K562 (cell line): ENCODE measurements at regions not wholly inside any gene's neighbourhood (a gene's known extent, or its start where the extent isn't known, plus 50 kb on each side); places are given as distances from the start of the nearest gene placed in this dataset.

Experiments used
- ATAC-seq: fragments of 200-7000 bp; cut with Tn5 transposase; 3 replicates; pipeline ENCODE4 v1.9.1; 2020; ENCODE audit warnings: moderate library complexity
- BruUV-seq: library from RNA; stranded (reverse); fragments of 400-500 nt; replicated peaks from 2 replicates; lab custom pipeline; 2021; lab: Mats Ljungman, UMichigan
- CTCF ChIA-PET: fragments of 300-600 bp; formaldehyde crosslinking; extraction: SDS; loops from one replicate; lab custom pipeline; 2021; ENCODE audit warnings: low intra/inter-chr PET ratio; lab: Yijun Ruan, JAX
- POLR2A ChIA-PET: fragments of 300-600, 350-650 bp; sonication (Branson Sonifier 250); formaldehyde crosslinking; extraction: SDS; loops from one replicate; lab custom pipeline; 2021; ENCODE audit warnings: antibody characterized with exemption, inconsistent platforms; lab: Yijun Ruan, JAX
- DNase-seq, 4 experiments: peaks; one replicate each; pipeline versions ENCODE4 v3.0.0 to v3.0.0-alpha.2; 2011 to 2018; ENCODE audit warnings: low spot score in 3 of 4, mixed read lengths in 3 of 4; ENCODE audit errors: extremely low read depth in 1 of 4
- FAIRE-seq: peaks from 2 replicates; lab custom pipeline; 2011; peaks lifted over from hg19 to GRCh38; lab: Jason Lieb, UNC
- H2AFZ ChIP-seq: 2 replicates; pipeline ENCODE4 v1.6.0; 2011; ENCODE audit warnings: low read depth, low read length, control low read depth, inconsistent platforms
- H3K27ac ChIP-seq: fragments of 200-600 bp; 3 replicates; pipeline ENCODE4 v1.8.0; 2011; ENCODE audit warnings: low read depth, mild to moderate bottlenecking, control low read depth, inconsistent platforms, low read length, moderate library complexity, mixed read lengths; ENCODE audit errors: extremely low read depth
- H3K27me3 ChIP-seq, 2 experiments: fragments of 300-600 bp in 1 of 2; 2 replicates in 1 of 2; 3 replicates in 1 of 2; pipeline versions ENCODE4 v1.6.0 to v1.8.0; 2011; ENCODE audit warnings: inconsistent platforms in 2 of 2, low read length in 2 of 2, mild to moderate bottlenecking in 1 of 2, mixed read lengths in 1 of 2, moderate library complexity in 1 of 2; ENCODE audit not compliant: control insufficient read depth in 2 of 2, insufficient read depth in 2 of 2
- H3K36me3 ChIP-seq: fragments of 300-600 bp; 3 replicates; pipeline ENCODE4 v1.8.0; 2011; ENCODE audit warnings: mild to moderate bottlenecking, low read length, inconsistent platforms; ENCODE audit not compliant: control insufficient read depth, insufficient read depth
- H3K4me1 ChIP-seq, 2 experiments: fragments of 200-600 bp in 1 of 2; replicated peaks in 1 of 2; 2 replicates in 1 of 2; 3 replicates in 1 of 2; pipeline versions ENCODE4 v1.5.1 to v1.8.0; 2011; ENCODE audit warnings: inconsistent platforms in 2 of 2, low read length in 2 of 2, mild to moderate bottlenecking in 1 of 2, mixed read lengths in 1 of 2, moderate library complexity in 1 of 2; ENCODE audit not compliant: control insufficient read depth in 2 of 2, insufficient read depth in 2 of 2
- H3K4me2 ChIP-seq: 2 replicates; pipeline ENCODE4 v1.6.1; 2011; ENCODE audit warnings: low read length, control low read depth, inconsistent platforms, mixed read lengths; ENCODE audit not compliant: insufficient read depth
- H3K4me3 ChIP-seq: fragments of 200-600 bp; sonication (generic), shearing (Covaris generic); 2 replicates; pipeline ENCODE4 v1.5.1; 2016; ENCODE audit warnings: control low read depth, inconsistent platforms
- H3K79me2 ChIP-seq: fragments of 200-600 bp; 3 replicates; pipeline ENCODE4 v1.8.0; 2011; ENCODE audit warnings: low read length, inconsistent platforms; ENCODE audit not compliant: control insufficient read depth, insufficient read depth
- H3K9ac ChIP-seq, 2 experiments: 2 replicates each; pipeline versions ENCODE4 v1.6.0 to v1.6.1; 2011; ENCODE audit warnings: low read depth in 2 of 2, low read length in 2 of 2, control low read depth in 1 of 2, inconsistent platforms in 1 of 2, mild to moderate bottlenecking in 1 of 2, mixed read lengths in 1 of 2; ENCODE audit not compliant: insufficient read depth in 1 of 2
- H3K9me1 ChIP-seq: one replicate; pipeline ENCODE4 v1.6.0; 2011; ENCODE audit warnings: inconsistent platforms, mild to moderate bottlenecking, low read length, moderate library complexity; ENCODE audit not compliant: control insufficient read depth, insufficient read depth
- H3K9me3 ChIP-seq: replicated peaks from 2 replicates; pipeline ENCODE4 v1.5.1; 2011; ENCODE audit warnings: low read depth, low read length, inconsistent platforms; ENCODE audit not compliant: control insufficient read depth, insufficient read depth
- H4K20me1 ChIP-seq: replicated peaks from 2 replicates; pipeline ENCODE4 v1.6.1; 2011; ENCODE audit warnings: low read length, inconsistent platforms, mixed read lengths; ENCODE audit not compliant: control insufficient read depth, insufficient read depth
- EGR1 ChIP-seq: fragments of 450-650 bp; conservative IDR thresholded peaks from 2 replicates; pipeline ENCODE4 v1.6.1; 2017; ENCODE audit warnings: mild to moderate bottlenecking
- HMGN3 ChIP-seq: IDR thresholded peaks from 2 replicates; pipeline ENCODE4 v1.6.1; 2011; ENCODE audit warnings: borderline replicate concordance, low read depth, mild to moderate bottlenecking, mixed read lengths, low read length; ENCODE audit not compliant: insufficient read length; ENCODE audit errors: extremely low read depth
- NCOA2 ChIP-seq, 2 experiments: fragments of 450-650 bp; IDR thresholded peaks; 2 replicates each; pipeline ENCODE4 v1.6.1; 2018; ENCODE audit warnings: mild to moderate bottlenecking in 2 of 2, moderate library complexity in 1 of 2; ENCODE audit not compliant: partially characterized antibody in 2 of 2
- NR1H2 ChIP-seq: sonication (generic); formaldehyde crosslinking; IDR thresholded peaks from 2 replicates; pipeline ENCODE4 v1.4.0; 2020; ENCODE audit warnings: mild to moderate bottlenecking, missing genetic modification reagents
- RAD21 ChIP-seq, 2 experiments: fragments of 250-450 bp in 1 of 2; fragments of 450-650 bp in 1 of 2; sonication (Bioruptor Pico) in 1 of 2; formaldehyde crosslinking in 1 of 2; IDR thresholded peaks in 1 of 2; conservative IDR thresholded peaks in 1 of 2; 2 replicates each; pipeline versions ENCODE4 v1.4.0 to v1.8.0; 2020 to 2022; ENCODE audit warnings: mild to moderate bottlenecking in 2 of 2, moderate library complexity in 1 of 2
- SUPT5H ChIP-seq: fragments of 450-650 bp; IDR thresholded peaks from 2 replicates; pipeline ENCODE4 v1.6.1; 2016
- TAF7 ChIP-seq: fragments of 450-650 bp; IDR thresholded peaks from 2 replicates; pipeline ENCODE4 v1.6.1; 2016; ENCODE audit warnings: missing genetic modification characterization, missing compliant biosample characterization
- TBP ChIP-seq: optimal IDR thresholded peaks from 2 replicates; pipeline ENCODE3; 2011; ENCODE audit warnings: low read depth, low read length, improper control_type of control experiment
- ZNF217 ChIP-seq: sonication (generic); formaldehyde crosslinking; IDR thresholded peaks from 2 replicates; pipeline ENCODE4 v1.8.0; 2022; ENCODE audit warnings: mild to moderate bottlenecking, missing genetic modification reagents
- ZNF766 ChIP-seq: fragments of 200-800 bp; sonication (Bioruptor generic); conservative IDR thresholded peaks from 2 replicates; pipeline ENCODE4 v1.6.1; 2016; ENCODE audit warnings: missing genetic modification characterization, missing compliant biosample characterization
- WGBS: fragments of 100-300 bp; shearing (Covaris generic); methylation state at CpG from one replicate; pipeline ENCODE4 v1.1.6; 2016; ENCODE audit warnings: low coverage, mixed read lengths; ENCODE audit not compliant: insufficient coverage; ENCODE audit errors: missing lambda C conversion rate; 5-methylcytosine and 5-hydroxymethylcytosine counted together
- in situ Hi-C: fragments of 300-500 bp; cut with MboI; formaldehyde crosslinking; loops from 4 replicates; pipeline ENCODE4 v1.15.0; 2018; ENCODE audit warnings: inconsistent platforms, mixed read lengths
- intact Hi-C: fragments of 100-400 bp; cut with micrococcal nuclease; formaldehyde crosslinking; loops from 2 replicates; pipeline ENCODE4 v1.14.2; 2022
- TF ChIP-seq, protein P1 (sequence below): fragments of 250-450 bp; sonication (Bioruptor Pico); IDR thresholded peaks from 2 replicates; pipeline ENCODE4 v1.4.0; 2020; ENCODE audit warnings: mild to moderate bottlenecking, moderate library complexity
- TF ChIP-seq, protein P2 (sequence below): fragments of 250-450 bp; sonication (Bioruptor Pico); IDR thresholded peaks from 2 replicates; pipeline ENCODE4 v1.4.0; 2020
- TF ChIP-seq, protein P3 (sequence below): sonication (generic); IDR thresholded peaks from 2 replicates; pipeline ENCODE4 v1.6.1; 2016

DNA sequence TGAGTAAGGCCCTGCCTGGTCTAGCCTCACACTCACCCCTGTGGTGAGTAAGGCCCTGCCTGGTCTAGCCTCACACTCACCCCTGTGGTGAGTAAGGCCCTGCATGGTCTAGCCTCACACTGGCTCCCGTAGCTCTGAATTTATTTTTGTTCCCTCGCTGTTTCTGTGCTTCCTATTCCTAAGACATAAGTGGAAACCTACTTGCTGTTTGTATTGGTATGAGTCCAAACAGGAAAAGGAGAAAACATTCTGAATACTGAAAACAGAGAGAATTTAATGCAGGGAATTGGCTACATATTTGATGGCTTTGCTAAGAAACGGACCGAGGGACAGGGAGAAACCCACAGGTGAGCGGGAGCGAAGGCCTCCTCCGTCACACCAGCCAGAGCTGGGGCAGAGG, 267.8 kb downstream of the FOXL1 start:
- Histone ChIP-seq H3K36me3 (no peaks in the 10 kb centered on the region), H3K4me1 (no peaks in the 10 kb centered on the region), H3K27ac (no peak overlapping the region), H3K4me2 (no peak overlapping the region), H2AFZ (no peak overlapping the region), H3K79me2 (no peaks in the 10 kb centered on the region), H3K9me3 (0 out of 2 replicates have a peak, but pooled peaks cover 2% of the 10 kb centered on the region), H3K4me3 (no peak overlapping the region), H3K27me3 (peaks cover 0 to 22% of the 10 kb centered on the region in 2 experiments; a peak in 2 of 5 replicates), H4K20me1 (no peaks in the 10 kb centered on the region), H3K9me1 (no peaks in the 10 kb centered on the region), H3K9ac (no peak overlapping the region)
- FAIRE-seq (no peak), DNase-seq (no peak), ATAC-seq (no peak)
- 0% methylated on average over 7 of the region's 7 CpGs for WGBS
- CTCF ChIA-PET = no interaction called here
- no peak for TF ChIP-seq EGR1
- no TSS peak for BruUV-seq
- POLR2A ChIA-PET = interaction anchor here (0.6 kb wide), 1 partner anchor 255 kb away, joined by 3 read pairs; no protein-coding TSS in a partner anchor
- intact Hi-C loops (no loop called here), in situ Hi-C loops (no loop called here)

DNA sequence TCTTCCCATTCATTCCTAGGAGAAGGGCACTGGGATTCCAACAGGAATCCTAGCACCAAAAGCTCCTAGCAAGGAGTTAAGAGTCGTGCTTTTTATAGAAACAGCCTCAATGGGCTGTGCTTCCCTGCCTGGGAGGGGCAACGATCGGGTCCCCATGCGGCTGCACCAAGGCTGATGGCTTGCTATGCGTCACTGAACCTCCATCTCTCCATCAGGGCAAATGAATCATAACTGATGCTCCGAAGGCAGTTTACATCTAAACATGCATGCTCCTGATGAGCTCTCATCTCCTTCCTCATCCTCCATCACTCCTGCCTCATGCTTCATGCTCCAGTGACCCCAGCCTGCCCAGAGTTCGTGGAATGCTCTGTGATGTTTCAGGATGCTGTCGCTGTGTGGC, 270.5 kb downstream of the FOXL1 start:
- Histone ChIP-seq H3K9me3 (0 out of 2 replicates have a peak, but pooled peaks cover 1% of the 10 kb centered on the region), H3K27ac (no peak overlapping the region), H2AFZ (no peak overlapping the region), H3K79me2 (no peaks in the 10 kb centered on the region), H3K4me3 (no peak overlapping the region), H3K4me2 (no peak overlapping the region), H3K4me1 (no peaks in the 10 kb centered on the region), H4K20me1 (no peaks in the 10 kb centered on the region; the same call in 1 of the 2 replicates), H3K36me3 (no peaks in the 10 kb centered on the region), H3K9ac (no peak overlapping the region), H3K9me1 (no peaks in the 10 kb centered on the region), H3K27me3 (peaks cover 0 to 19% of the 10 kb centered on the region in 2 experiments; a peak in 2 of 5 replicates)
- ChIA-PET POLR2A (no interaction called here), CTCF (no interaction called here)
- 0% methylated on average over 8 of the region's 8 CpGs for WGBS
- no peak for DNase-seq
- intact Hi-C loops (no loop called here), in situ Hi-C loops (no loop called here)
- no peak for ATAC-seq
- FAIRE-seq = no peak
- BruUV-seq = no TSS peak
- TF ChIP-seq, protein P1, sequence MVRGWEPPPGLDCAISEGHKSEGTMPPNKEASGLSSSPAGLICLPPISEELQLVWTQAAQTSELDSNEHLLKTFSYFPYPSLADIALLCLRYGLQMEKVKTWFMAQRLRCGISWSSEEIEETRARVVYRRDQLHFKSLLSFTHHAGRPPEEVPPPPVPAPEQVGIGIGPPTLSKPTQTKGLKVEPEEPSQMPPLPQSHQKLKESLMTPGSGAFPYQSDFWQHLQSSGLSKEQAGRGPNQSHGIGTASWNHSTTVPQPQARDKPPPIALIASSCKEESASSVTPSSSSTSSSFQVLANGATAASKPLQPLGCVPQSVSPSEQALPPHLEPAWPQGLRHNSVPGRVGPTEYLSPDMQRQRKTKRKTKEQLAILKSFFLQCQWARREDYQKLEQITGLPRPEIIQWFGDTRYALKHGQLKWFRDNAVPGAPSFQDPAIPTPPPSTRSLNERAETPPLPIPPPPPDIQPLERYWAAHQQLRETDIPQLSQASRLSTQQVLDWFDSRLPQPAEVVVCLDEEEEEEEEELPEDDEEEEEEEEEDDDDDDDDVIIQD = no peak
- no peak for TF ChIP-seq ZNF217 (CRISPR knock-in tag)
- TF ChIP-seq NR1H2 (CRISPR knock-in tag) = no peak
- no peak for TF ChIP-seq ZNF766
- TF ChIP-seq TBP = no peak
- no peak for TF ChIP-seq NCOA2 (IDR thresholded peaks at IDR 0.05; ENCODE audit: partially characterized antibody in 2 of 2)
- TF ChIP-seq, protein P2, sequence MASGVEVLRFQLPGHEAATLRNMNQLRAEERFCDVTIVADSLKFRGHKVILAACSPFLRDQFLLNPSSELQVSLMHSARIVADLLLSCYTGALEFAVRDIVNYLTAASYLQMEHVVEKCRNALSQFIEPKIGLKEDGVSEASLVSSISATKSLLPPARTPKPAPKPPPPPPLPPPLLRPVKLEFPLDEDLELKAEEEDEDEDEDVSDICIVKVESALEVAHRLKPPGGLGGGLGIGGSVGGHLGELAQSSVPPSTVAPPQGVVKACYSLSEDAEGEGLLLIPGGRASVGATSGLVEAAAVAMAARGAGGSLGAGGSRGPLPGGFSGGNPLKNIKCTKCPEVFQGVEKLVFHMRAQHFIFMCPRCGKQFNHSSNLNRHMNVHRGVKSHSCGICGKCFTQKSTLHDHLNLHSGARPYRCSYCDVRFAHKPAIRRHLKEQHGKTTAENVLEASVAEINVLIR (CRISPR knock-in tag) = no peak
- no peak for TF ChIP-seq TAF7 (tag)
- no peak for TF ChIP-seq RAD21 (CRISPR knock-in tag; conservative IDR thresholded peaks at IDR 0.05 in 1 of 2, IDR thresholded peaks at IDR 0.05 in 1 of 2)
- TF ChIP-seq, protein P3, sequence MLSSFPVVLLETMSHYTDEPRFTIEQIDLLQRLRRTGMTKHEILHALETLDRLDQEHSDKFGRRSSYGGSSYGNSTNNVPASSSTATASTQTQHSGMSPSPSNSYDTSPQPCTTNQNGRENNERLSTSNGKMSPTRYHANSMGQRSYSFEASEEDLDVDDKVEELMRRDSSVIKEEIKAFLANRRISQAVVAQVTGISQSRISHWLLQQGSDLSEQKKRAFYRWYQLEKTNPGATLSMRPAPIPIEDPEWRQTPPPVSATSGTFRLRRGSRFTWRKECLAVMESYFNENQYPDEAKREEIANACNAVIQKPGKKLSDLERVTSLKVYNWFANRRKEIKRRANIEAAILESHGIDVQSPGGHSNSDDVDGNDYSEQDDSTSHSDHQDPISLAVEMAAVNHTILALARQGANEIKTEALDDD = no peak
- no peak for TF ChIP-seq SUPT5H
- TF ChIP-seq HMGN3 = no peak
